Activated CD4-positive, alpha-beta T cell treated with anti-CD3 and anti-CD28 coated beads for 48 hours (primary cell): ENCODE measurements at regions not wholly inside any gene's neighbourhood (a gene's known extent, or its start where the extent isn't known, plus 50 kb on each side); places are given as distances from the start of the nearest gene placed in this dataset.

Experiments
- DNase-seq: peaks from one replicate; pipeline ENCODE4 v3.0.0-alpha.2; 2020

GRCh38 chr18:2471523-2471922 lies 99.8 kb downstream of the METTL4 start:
- DNase-seq, result peak; percentile 3

GRCh38 chr18:2478662-2479061 lies 92.6 kb downstream of the METTL4 start:
- DNase-seq, result no peak

- DNase-seq, result no peak
These were observed 90.8 kb downstream of the METTL4 start for GRCh38 chr18:2480536-2480935.

GRCh38 chr18:2482706-2483475 lies 88.4 kb downstream of the METTL4 start:
- DNase-seq, result no peak

- DNase-seq, result no peak
These were observed 85.3 kb downstream of the METTL4 start for GRCh38 chr18:2485983-2486382.

GRCh38 chr18:2486426-2486825 lies 84.9 kb downstream of the METTL4 start:
- DNase-seq, result no peak
